H1 (cell line): ENCODE measurements at regions not wholly inside any gene's neighbourhood (a gene's known extent, or its start where the extent isn't known, plus 50 kb on each side); places are given as distances from the start of the nearest gene placed in this dataset.

Source experiments
- CTCF ChIA-PET: fragments of 300-600 bp; sonication (Branson Sonifier 250); formaldehyde crosslinking; loops from one replicate; lab custom pipeline; 2021; ENCODE audit not compliant: partially characterized antibody; lab: Charles Lee
- POLR2A ChIA-PET: fragments of 300-600 bp; sonication (Branson Sonifier 250); formaldehyde crosslinking; loops from one replicate; lab custom pipeline; 2021; ENCODE audit warnings: inconsistent platforms; ENCODE audit not compliant: partially characterized antibody; lab: Charles Lee
- DNase-seq, 2 experiments: peaks; one replicate each; pipeline versions ENCODE4 v3.0.0 to v3.0.0-alpha.2; 2010 to 2022; ENCODE audit warnings: low spot score in 2 of 2, low read depth in 1 of 2, mixed read lengths in 1 of 2
- FAIRE-seq: peaks from 2 replicates; lab custom pipeline; 2011; peaks lifted over from hg19 to GRCh38; lab: Jason Lieb, UNC
- H2AFZ ChIP-seq: 2 replicates; pipeline ENCODE4 v1.8.1; 2012; ENCODE audit warnings: low read length, inconsistent platforms
- H2AK5ac ChIP-seq: 2 replicates; pipeline ENCODE4 v1.6.1; 2013; ENCODE audit warnings: low read depth, low read length
- H2BK120ac ChIP-seq: replicated peaks from 2 replicates; pipeline ENCODE3; 2013; ENCODE audit warnings: low read depth, low read length, inconsistent platforms
- H2BK12ac ChIP-seq: 2 replicates; pipeline ENCODE4 v1.6.1; 2013; ENCODE audit warnings: low read depth, low read length
- H2BK15ac ChIP-seq: 2 replicates; pipeline ENCODE4 v1.6.1; 2013; ENCODE audit warnings: low read length
- H2BK20ac ChIP-seq: 2 replicates; pipeline ENCODE4 v1.6.1; 2013; ENCODE audit warnings: low read length
- H2BK5ac ChIP-seq: 2 replicates; pipeline ENCODE4 v1.6.1; 2013; ENCODE audit warnings: low read depth, low read length
- H3K14ac ChIP-seq: 2 replicates; pipeline ENCODE4 v1.6.1; 2013; ENCODE audit warnings: inconsistent platforms; ENCODE audit not compliant: insufficient read length
- H3K18ac ChIP-seq: 2 replicates; pipeline ENCODE4 v1.6.1; 2013; ENCODE audit warnings: low read length; ENCODE audit errors: extremely low read depth
- H3K23ac ChIP-seq: 2 replicates; pipeline ENCODE4 v1.6.1; 2013; ENCODE audit warnings: inconsistent platforms; ENCODE audit not compliant: insufficient read length
- H3K23me2 ChIP-seq: 2 replicates; pipeline ENCODE4 v1.6.1; 2013; ENCODE audit warnings: low read depth, low read length
- H3K27ac ChIP-seq: 2 replicates; pipeline ENCODE4 v1.6.1; 2011; ENCODE audit warnings: low read depth, low read length, inconsistent platforms
- H3K27me3 ChIP-seq, 4 experiments: replicated peaks in 1 of 4; 1 replicate in 1 of 4; 2 replicates in 3 of 4; pipeline versions ENCODE4 v1.6.1 to v1.8.1; 2011 to 2013; ENCODE audit warnings: low read length in 3 of 4, mild to moderate bottlenecking in 3 of 4, inconsistent platforms in 2 of 4, mixed read lengths in 2 of 4, moderate library complexity in 1 of 4; ENCODE audit not compliant: control insufficient read depth in 3 of 4, insufficient read depth in 3 of 4; ENCODE audit errors: extremely low read depth in 1 of 4
- H3K36me3 ChIP-seq, 4 experiments: 2 replicates each; pipeline versions ENCODE4 v1.6.1 to v1.8.1; 2011 to 2013; ENCODE audit warnings: mild to moderate bottlenecking in 4 of 4, low read length in 3 of 4, moderate library complexity in 2 of 4, control low read depth in 1 of 4, inconsistent platforms in 1 of 4; ENCODE audit not compliant: insufficient read depth in 4 of 4, control insufficient read depth in 2 of 4
- H3K4ac ChIP-seq: replicated peaks from 2 replicates; pipeline ENCODE3; 2013; ENCODE audit warnings: low read length, low read depth, mixed read lengths, inconsistent platforms; ENCODE audit not compliant: insufficient read length
- H3K4me1 ChIP-seq, 4 experiments: replicated peaks in 1 of 4; 1 replicate in 1 of 4; 2 replicates in 3 of 4; pipeline versions ENCODE4 v1.6.1 to v1.8.1; 2011 to 2013; ENCODE audit warnings: low read length in 3 of 4, inconsistent platforms in 2 of 4, mixed read lengths in 1 of 4; ENCODE audit not compliant: insufficient read depth in 4 of 4, control insufficient read depth in 3 of 4
- H3K4me2 ChIP-seq, 2 experiments: 2 replicates each; pipeline versions ENCODE4 v1.6.1 to v1.8.1; 2011 to 2013; ENCODE audit warnings: low read depth in 2 of 2, low read length in 2 of 2, control low read depth in 1 of 2, inconsistent platforms in 1 of 2, mild to moderate bottlenecking in 1 of 2; ENCODE audit not compliant: insufficient read depth in 1 of 2
- H3K4me3 ChIP-seq, 4 experiments: fragments of 200-600, 300-600 bp in 1 of 4; sonication (generic), shearing (Covaris generic), sonication (Bioruptor Twin) in 1 of 4; 2 replicates each; pipeline versions ENCODE4 v1.5.1 to v1.8.1; 2011 to 2016; ENCODE audit warnings: low read length in 4 of 4, low read depth in 3 of 4, control low read depth in 2 of 4, inconsistent platforms in 2 of 4, mild to moderate bottlenecking in 2 of 4, mixed read lengths in 1 of 4, moderate library complexity in 1 of 4; ENCODE audit not compliant: insufficient read depth in 2 of 4; ENCODE audit errors: extremely low read depth in 1 of 4
- H3K56ac ChIP-seq: replicated peaks from 2 replicates; pipeline ENCODE3; 2013; ENCODE audit warnings: low read depth, mild to moderate bottlenecking, mixed read lengths, low read length, inconsistent platforms; ENCODE audit not compliant: insufficient read length
- H3K79me1 ChIP-seq: 2 replicates; pipeline ENCODE4 v1.6.1; 2013; ENCODE audit warnings: low read depth, low read length, control low read depth
- H3K79me2 ChIP-seq, 2 experiments: 2 replicates each; pipeline versions ENCODE4 v1.6.1 to v1.8.1; 2012 to 2013; ENCODE audit warnings: low read length in 2 of 2, mild to moderate bottlenecking in 2 of 2, inconsistent platforms in 1 of 2; ENCODE audit not compliant: insufficient read depth in 2 of 2, control insufficient read depth in 1 of 2
- H3K9ac ChIP-seq, 4 experiments: replicated peaks in 1 of 4; 1 replicate in 1 of 4; 2 replicates in 3 of 4; pipeline versions ENCODE4 v1.6.1 to v1.8.1; 2011 to 2013; ENCODE audit warnings: low read depth in 3 of 4, low read length in 3 of 4, control low read depth in 2 of 4, mild to moderate bottlenecking in 2 of 4, moderate library complexity in 2 of 4, inconsistent platforms in 1 of 4; ENCODE audit errors: extremely low read depth in 1 of 4
- H3K9me3 ChIP-seq, 2 experiments: 2 replicates each; pipeline versions ENCODE4 v1.6.1 to v1.8.1; 2012 to 2013; ENCODE audit warnings: mild to moderate bottlenecking in 2 of 2, moderate library complexity in 2 of 2, control low read depth in 1 of 2, inconsistent platforms in 1 of 2, low read depth in 1 of 2, low read length in 1 of 2, mixed read lengths in 1 of 2; ENCODE audit not compliant: insufficient read depth in 2 of 2
- H4K20me1 ChIP-seq, 2 experiments: replicated peaks in 1 of 2; 2 replicates each; pipeline versions ENCODE3 to v1.8.1; 2011 to 2013; ENCODE audit warnings: inconsistent platforms in 2 of 2, low read length in 2 of 2, mild to moderate bottlenecking in 1 of 2; ENCODE audit not compliant: insufficient read depth in 2 of 2, control insufficient read depth in 1 of 2
- H4K5ac ChIP-seq: 2 replicates; pipeline ENCODE4 v1.6.1; 2013; ENCODE audit warnings: low read length, low read depth, mixed read lengths, inconsistent platforms; ENCODE audit not compliant: insufficient read length
- H4K8ac ChIP-seq: 2 replicates; pipeline ENCODE4 v1.8.0; 2013; ENCODE audit warnings: mild to moderate bottlenecking, moderate library complexity, low read length, inconsistent platforms; ENCODE audit not compliant: insufficient read depth; ENCODE audit errors: extremely low read depth
- H4K91ac ChIP-seq: replicated peaks from 2 replicates; pipeline ENCODE3; 2013; ENCODE audit warnings: low read length, mixed read lengths, inconsistent platforms; ENCODE audit not compliant: insufficient read length
- BRCA1 ChIP-seq: IDR thresholded peaks from 2 replicates; pipeline ENCODE4 v1.6.1; 2012; ENCODE audit warnings: low read depth, low read length, improper control_type of control experiment
- EGR1 ChIP-seq: IDR thresholded peaks from 2 replicates; pipeline ENCODE4 v1.6.1; 2011; ENCODE audit warnings: low read depth, low read length, borderline replicate concordance
- JUND ChIP-seq: IDR thresholded peaks from 2 replicates; pipeline ENCODE4 v1.6.1; 2011; ENCODE audit warnings: mild to moderate bottlenecking, improper control_type of control experiment, low read length
- KDM5A ChIP-seq: fragments of 200-600 bp; IDR thresholded peaks from 2 replicates; pipeline ENCODE4 v1.7.1; 2012; ENCODE audit warnings: mild to moderate bottlenecking, low read length, inconsistent platforms, mixed read lengths
- WGBS, 2 experiments: shearing (Covaris generic) in 1 of 2; methylation state at CpG; one replicate each; pipeline versions ENCODE4 v1.1.6 to v1.1.7; 2013 to 2015; ENCODE audit warnings: low lambda C conversion rate in 2 of 2, mixed read lengths in 2 of 2, inconsistent platforms in 1 of 2, low coverage in 1 of 2, missing lambda C conversion rate in 1 of 2; ENCODE audit not compliant: insufficient replicate concordance in 2 of 2, insufficient coverage in 1 of 2, insufficient read length in 1 of 2; ENCODE audit errors: extremely low coverage in 1 of 2, missing lambda C conversion rate in 1 of 2; 5-methylcytosine and 5-hydroxymethylcytosine counted together

DNA sequence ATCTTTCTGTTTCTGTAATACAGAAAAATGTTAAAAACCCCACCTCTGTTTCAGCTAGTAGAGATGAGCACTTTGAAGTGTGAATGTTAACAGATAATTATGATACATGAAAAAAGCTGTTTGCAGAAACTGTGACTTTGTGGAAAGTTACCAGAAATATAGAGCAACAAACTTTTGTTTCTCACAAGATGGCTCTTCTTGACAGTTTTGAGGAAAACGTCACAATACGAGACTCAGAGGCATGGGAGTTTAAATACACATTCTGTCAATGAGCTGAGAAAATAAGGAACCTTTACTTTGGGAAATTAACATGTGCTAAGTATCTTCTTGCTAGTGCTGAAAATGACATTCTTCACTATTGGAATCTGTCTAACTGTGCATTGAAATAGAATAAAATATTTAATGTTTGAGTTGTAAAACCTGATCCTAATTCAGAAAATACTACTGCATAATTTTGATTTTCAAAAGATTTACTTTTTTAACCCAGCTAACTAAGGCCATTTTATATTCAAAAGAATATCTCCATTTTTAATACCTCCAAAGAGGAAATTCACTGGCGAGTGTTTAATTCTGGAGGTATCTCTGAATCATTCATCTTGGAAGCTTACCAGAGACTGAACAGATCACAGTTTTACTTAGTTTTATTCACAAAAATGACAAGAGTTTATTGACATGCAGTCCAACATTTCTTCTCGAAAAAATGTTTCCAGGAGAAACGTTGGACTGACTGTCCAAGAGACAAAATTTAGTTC is 308.9 kb upstream of the LRFN5 start:
- H3K18ac ChIP-seq, result no peak overlapping the region
- no peak for FAIRE-seq
- H2BK20ac ChIP-seq, result no peak overlapping the region
- no peak overlapping the region for H2BK120ac ChIP-seq
- WGBS, 2 experiments, result 72% methylated on average over 5 of the region's 5 CpGs; no CpG with 5 or more reads in 1 of the 2 experiments
- H3K23me2 ChIP-seq, result no peaks in the 10 kb centered on the region
- POLR2A ChIA-PET, result no interaction called here
- H3K4me1 ChIP-seq, result peaks cover 0 to 9% (median 2%) of the 10 kb centered on the region in 4 experiments; a peak in 1 of 7 replicates
- no peaks in the 10 kb centered on the region for H3K9me3 ChIP-seq
- H4K8ac ChIP-seq, result no peak overlapping the region
- no peaks in the 10 kb centered on the region for H3K36me3 ChIP-seq
- H3K23ac ChIP-seq, result no peak overlapping the region
- H3K79me1 ChIP-seq, result no peaks in the 10 kb centered on the region
- no peak overlapping the region for H4K5ac ChIP-seq
- no peak overlapping the region for H2BK12ac ChIP-seq
- TF ChIP-seq KDM5A (no peak), BRCA1 (no peak), EGR1 (no peak), JUND (no peak)
- TF ChIP-seq, all 59 proteins: peak for 0
- Histone ChIP-seq H3K56ac (no peak overlapping the region), H4K20me1 (no peaks in the 10 kb centered on the region), H3K27me3 (no peaks in the 10 kb centered on the region), H3K27ac (no peak overlapping the region), H2BK5ac (no peak overlapping the region), H2AK5ac (no peak overlapping the region), H2BK15ac (no peak overlapping the region), H2AFZ (no peak overlapping the region), H3K79me2 (no peaks in the 10 kb centered on the region), H3K4me3 (no peak overlapping the region), H3K4me2 (no peak overlapping the region), H3K4ac (no peak overlapping the region), H3K14ac (no peak overlapping the region), H3K9ac (no peak overlapping the region), H4K91ac (no peak overlapping the region)
- CTCF ChIA-PET, result interaction anchor here (1.2 kb wide), 2 partner anchors 17 to 307 kb away, joined by 3 to 7 read pairs; no protein-coding TSS in a partner anchor
- DNase-seq, result no peak
